ENCODE measurements at regions not wholly inside any gene's neighbourhood (a gene's known extent, or its start where the extent isn't known, plus 50 kb on each side); places are given as distances from the start of the nearest gene placed in this dataset.

DNA sequence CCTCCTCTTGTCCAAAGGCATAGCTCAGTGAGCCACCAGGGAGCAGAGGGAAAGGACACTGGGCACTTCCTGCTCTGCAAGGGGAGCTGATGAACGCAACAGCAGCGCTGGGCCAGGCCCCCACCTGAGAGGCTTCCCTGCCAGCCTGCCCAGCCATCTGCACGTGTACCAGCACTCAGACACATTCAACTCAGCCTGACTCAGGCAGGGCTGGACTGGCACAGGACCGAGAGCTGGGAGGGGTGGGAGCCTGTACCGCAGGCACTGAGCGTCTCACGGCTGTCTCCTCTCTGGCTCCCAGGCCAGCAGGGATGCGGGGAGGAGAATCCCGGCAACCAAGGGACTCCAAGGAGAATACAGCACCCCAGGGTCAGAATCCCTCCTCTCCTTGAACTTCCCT, 411.8 kb downstream of the CTTN start:
- Histone ChIP-seq H3K27me3 (ENCODE audit: control insufficient read depth in 1 of 2, insufficient read depth in 2 of 2, low read length in 2 of 2) (no peaks in the 10 kb centered on the region), H3K4me3 (ENCODE audit: low read length in 2 of 2) (no peak overlapping the region), H3K9ac (ENCODE audit: low read length in 2 of 2) (no peak overlapping the region), H3K4me1 (ENCODE audit: control insufficient read depth, insufficient read depth, low read length) (no peaks in the 10 kb centered on the region), H3K27ac (ENCODE audit: low read length) (no peak overlapping the region), H3K36me3 (ENCODE audit: control insufficient read depth in 2 of 2, insufficient read depth in 2 of 2, low read length in 2 of 2) (peaks cover 3 to 7% of the 10 kb centered on the region in 2 donors), H3K9me3 (ENCODE audit: control insufficient read depth in 2 of 2, low read length in 2 of 2) (no peaks in the 10 kb centered on the region)

DNA sequence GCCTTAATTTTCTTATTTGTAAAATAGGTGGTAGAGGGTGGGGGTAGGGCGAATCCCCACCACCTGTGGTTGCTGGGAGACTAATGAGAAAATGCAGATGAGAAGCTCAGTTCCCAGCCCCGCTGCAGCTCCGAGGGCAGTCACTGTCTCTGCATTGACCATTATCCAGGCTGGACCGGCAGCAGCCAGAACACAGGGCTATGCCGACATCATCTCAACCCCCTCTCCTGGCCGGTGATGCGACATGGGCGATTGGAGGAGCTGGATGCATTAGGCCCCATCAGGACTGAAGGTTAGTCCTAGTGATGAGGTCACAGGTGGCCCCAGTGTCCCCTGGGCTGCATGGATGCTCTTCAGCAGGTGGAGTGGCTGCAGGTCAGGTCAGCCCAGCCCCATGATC, 412.4 kb downstream of the CTTN start:
- H3K27ac ChIP-seq (ENCODE audit: low read length), result no peak overlapping the region
- H3K4me1 ChIP-seq (ENCODE audit: control insufficient read depth, insufficient read depth, low read length), result no peaks in the 10 kb centered on the region
- no peak overlapping the region for H3K9ac ChIP-seq (ENCODE audit: low read length in 2 of 2)
- H3K36me3 ChIP-seq (ENCODE audit: control insufficient read depth in 2 of 2, insufficient read depth in 2 of 2, low read length in 2 of 2), result peaks cover 3 to 5% of the 10 kb centered on the region in 2 donors
- H3K4me3 ChIP-seq (ENCODE audit: low read length in 2 of 2), result no peak overlapping the region
- H3K27me3 ChIP-seq (ENCODE audit: control insufficient read depth in 1 of 2, insufficient read depth in 2 of 2, low read length in 2 of 2), result no peaks in the 10 kb centered on the region
- no peaks in the 10 kb centered on the region for H3K9me3 ChIP-seq (ENCODE audit: control insufficient read depth in 2 of 2, low read length in 2 of 2)

DNA sequence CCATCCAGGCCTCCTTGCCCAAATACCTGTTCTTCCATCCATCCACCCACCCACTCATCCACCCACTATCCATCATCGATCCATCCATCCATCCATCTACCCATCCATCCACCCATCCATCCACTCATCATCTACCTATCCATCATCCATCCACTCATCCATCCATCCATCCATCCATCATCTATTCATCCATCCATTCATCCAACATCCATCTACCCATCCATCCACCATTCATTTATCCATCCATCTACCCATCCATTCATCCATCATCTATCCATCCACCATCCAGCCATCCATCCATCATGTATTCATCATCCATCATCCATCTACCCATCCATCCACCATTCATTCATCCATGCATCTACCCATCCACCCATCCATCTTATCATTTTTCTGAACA, 413.2 kb downstream of the CTTN start:
- Histone ChIP-seq H3K9me3 (ENCODE audit: control insufficient read depth in 2 of 2, low read length in 2 of 2) (no peaks in the 10 kb centered on the region), H3K27ac (ENCODE audit: low read length) (no peak overlapping the region), H3K9ac (ENCODE audit: low read length in 2 of 2) (no peak overlapping the region), H3K4me1 (ENCODE audit: control insufficient read depth, insufficient read depth, low read length) (no peaks in the 10 kb centered on the region), H3K4me3 (ENCODE audit: low read length in 2 of 2) (no peak overlapping the region), H3K27me3 (ENCODE audit: control insufficient read depth in 1 of 2, insufficient read depth in 2 of 2, low read length in 2 of 2) (no peaks in the 10 kb centered on the region), H3K36me3 (ENCODE audit: control insufficient read depth in 2 of 2, insufficient read depth in 2 of 2, low read length in 2 of 2) (peaks cover 3 to 4% of the 10 kb centered on the region in 2 donors)

DNA sequence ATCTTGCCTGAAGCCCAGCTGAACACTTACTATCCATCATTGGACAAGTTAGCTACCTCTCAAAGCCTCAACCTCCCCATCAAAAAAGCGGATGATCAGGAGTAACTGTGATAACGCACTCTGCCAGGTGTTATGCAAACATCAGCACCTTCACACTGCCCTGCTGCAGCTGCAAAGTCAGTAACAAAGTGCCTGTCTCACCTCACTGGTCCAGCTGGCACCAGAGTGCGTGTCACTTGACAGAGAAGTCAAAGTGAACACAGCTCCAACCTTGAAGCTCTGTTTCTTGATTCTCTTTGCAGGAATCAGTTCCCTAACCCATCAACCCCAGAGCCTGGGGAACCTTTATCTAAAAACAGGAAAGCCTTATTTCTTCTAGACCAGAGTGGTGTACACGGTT, 413.6 kb downstream of the CTTN start:
- Histone ChIP-seq H3K27me3 (ENCODE audit: control insufficient read depth in 1 of 2, insufficient read depth in 2 of 2, low read length in 2 of 2) (no peaks in the 10 kb centered on the region), H3K9ac (ENCODE audit: low read length in 2 of 2) (no peak overlapping the region), H3K4me3 (ENCODE audit: low read length in 2 of 2) (no peak overlapping the region), H3K9me3 (ENCODE audit: control insufficient read depth in 2 of 2, low read length in 2 of 2) (no peaks in the 10 kb centered on the region), H3K27ac (ENCODE audit: low read length) (no peak overlapping the region), H3K36me3 (ENCODE audit: control insufficient read depth in 2 of 2, insufficient read depth in 2 of 2, low read length in 2 of 2) (peaks cover 3 to 4% of the 10 kb centered on the region in 2 donors), H3K4me1 (ENCODE audit: control insufficient read depth, insufficient read depth, low read length) (no peaks in the 10 kb centered on the region)

DNA sequence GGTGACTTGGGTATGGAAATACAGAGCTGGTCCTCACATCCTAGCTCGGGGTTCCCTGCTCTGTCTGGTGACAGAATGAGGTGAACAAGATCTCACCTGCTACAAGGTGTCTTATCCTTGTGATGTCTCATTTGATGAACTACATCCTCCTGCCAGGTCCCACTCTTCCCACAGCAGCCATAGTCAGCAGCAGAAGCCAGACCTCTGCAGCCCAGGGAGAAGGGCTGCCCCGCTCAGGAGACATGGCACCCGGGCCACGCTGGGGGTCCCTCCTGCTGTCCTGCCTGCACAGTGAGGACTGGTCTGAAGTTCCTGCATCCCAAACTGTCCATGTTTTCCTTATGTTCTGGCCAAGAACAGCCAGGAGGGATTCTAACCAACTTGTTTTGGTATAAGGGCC, 414.1 kb downstream of the CTTN start:
- H3K36me3 ChIP-seq (ENCODE audit: control insufficient read depth in 2 of 2, insufficient read depth in 2 of 2, low read length in 2 of 2), result peaks cover 3 to 6% of the 10 kb centered on the region in 2 donors
- H3K9me3 ChIP-seq (ENCODE audit: control insufficient read depth in 2 of 2, low read length in 2 of 2), result no peaks in the 10 kb centered on the region
- H3K4me3 ChIP-seq (ENCODE audit: low read length in 2 of 2), result no peak overlapping the region
- no peak overlapping the region for H3K9ac ChIP-seq (ENCODE audit: low read length in 2 of 2)
- no peaks in the 10 kb centered on the region for H3K4me1 ChIP-seq (ENCODE audit: control insufficient read depth, insufficient read depth, low read length)
- H3K27me3 ChIP-seq (ENCODE audit: control insufficient read depth in 1 of 2, insufficient read depth in 2 of 2, low read length in 2 of 2), result no peaks in the 10 kb centered on the region
- H3K27ac ChIP-seq (ENCODE audit: low read length), result no peak overlapping the region

DNA sequence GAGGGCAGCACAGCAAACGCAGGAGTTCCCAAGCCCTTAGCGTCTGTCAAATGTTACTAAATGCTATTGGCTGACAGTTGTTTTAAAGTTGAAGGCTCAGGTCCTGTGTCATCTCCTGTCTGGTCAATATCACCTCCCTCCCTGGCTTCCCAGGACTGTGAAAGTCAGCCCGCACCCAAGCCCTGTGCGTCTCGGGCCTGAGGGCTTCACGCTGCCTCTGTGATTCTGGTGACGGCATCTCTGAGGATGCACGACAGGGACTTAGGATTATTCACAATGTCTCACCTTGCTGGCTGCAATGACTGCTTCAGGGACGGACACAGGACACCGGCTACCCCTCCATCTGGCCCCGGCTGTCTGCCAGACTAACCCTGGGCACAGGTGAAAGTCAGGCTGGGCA, 415.3 kb downstream of the CTTN start:
- Histone ChIP-seq H3K36me3 (ENCODE audit: control insufficient read depth in 2 of 2, insufficient read depth in 2 of 2, low read length in 2 of 2) (peaks cover 3 to 6% of the 10 kb centered on the region in 2 donors), H3K9me3 (ENCODE audit: control insufficient read depth in 2 of 2, low read length in 2 of 2) (no peaks in the 10 kb centered on the region), H3K9ac (ENCODE audit: low read length in 2 of 2) (no peak overlapping the region), H3K4me3 (ENCODE audit: low read length in 2 of 2) (no peak overlapping the region), H3K4me1 (ENCODE audit: control insufficient read depth, insufficient read depth, low read length) (peaks cover 3% of the 10 kb centered on the region), H3K27me3 (ENCODE audit: control insufficient read depth in 1 of 2, insufficient read depth in 2 of 2, low read length in 2 of 2) (no peaks in the 10 kb centered on the region), H3K27ac (ENCODE audit: low read length) (no peak overlapping the region)

DNA sequence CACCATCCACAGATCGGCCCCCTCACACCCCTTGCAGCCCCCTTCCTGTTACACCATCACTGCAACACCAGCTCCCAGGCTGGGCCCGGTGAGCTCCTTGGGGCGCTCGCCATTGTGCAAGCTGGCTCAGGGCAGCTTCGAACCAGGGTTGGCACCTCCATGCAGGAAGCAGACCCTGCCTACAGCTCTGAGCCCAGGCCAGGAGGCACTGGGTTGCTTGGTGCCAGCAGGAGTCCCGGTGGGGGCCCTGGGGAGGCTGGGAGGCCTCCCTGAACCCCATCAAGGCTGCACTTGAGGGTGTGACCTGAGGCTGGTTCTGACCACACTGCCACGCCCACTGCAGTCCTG, 417.1 kb downstream of the CTTN start:
- Histone ChIP-seq H3K27ac (ENCODE audit: low read length) (no peak overlapping the region), H3K4me1 (ENCODE audit: control insufficient read depth, insufficient read depth, low read length) (peaks cover 9% of the 10 kb centered on the region), H3K9me3 (ENCODE audit: control insufficient read depth in 2 of 2, low read length in 2 of 2) (no peaks in the 10 kb centered on the region), H3K4me3 (ENCODE audit: low read length in 2 of 2) (no peak overlapping the region), H3K27me3 (ENCODE audit: control insufficient read depth in 1 of 2, insufficient read depth in 2 of 2, low read length in 2 of 2) (no peaks in the 10 kb centered on the region), H3K36me3 (ENCODE audit: control insufficient read depth in 2 of 2, insufficient read depth in 2 of 2, low read length in 2 of 2) (peaks cover 3 to 6% of the 10 kb centered on the region in 2 donors), H3K9ac (ENCODE audit: low read length in 2 of 2) (no peak overlapping the region)

DNA sequence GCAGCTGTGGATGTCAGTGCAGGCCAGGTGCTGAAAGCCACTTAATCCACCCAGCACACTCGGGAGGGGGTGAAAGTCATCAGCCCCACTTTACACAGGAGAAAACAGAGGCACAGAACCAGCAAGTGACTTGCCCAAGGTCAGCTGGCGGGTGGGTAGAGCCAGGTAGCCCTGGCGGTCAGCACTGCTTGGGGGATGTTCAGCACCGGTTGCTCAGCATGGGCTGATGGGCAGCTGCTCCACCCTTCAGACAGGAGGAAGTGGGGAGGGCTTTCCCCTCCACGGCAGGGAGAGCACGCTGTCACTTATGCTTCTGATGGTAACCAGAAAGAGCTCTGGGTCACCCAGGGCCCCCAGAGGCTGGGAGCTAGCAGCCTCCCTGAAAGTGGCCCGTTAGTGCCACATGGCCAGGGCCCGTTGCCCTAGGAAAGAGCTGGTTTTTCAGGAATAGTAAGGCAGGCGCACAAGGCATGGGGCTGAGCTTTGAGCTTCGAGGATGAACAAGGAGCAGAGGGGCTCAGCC, 417.9 kb downstream of the CTTN start:
- Histone ChIP-seq H3K9me3 (ENCODE audit: control insufficient read depth in 2 of 2, low read length in 2 of 2) (no peaks in the 10 kb centered on the region), H3K27ac (ENCODE audit: low read length) (no peak overlapping the region), H3K36me3 (ENCODE audit: control insufficient read depth in 2 of 2, insufficient read depth in 2 of 2, low read length in 2 of 2) (peaks cover 3 to 6% of the 10 kb centered on the region in 2 donors)

DNA sequence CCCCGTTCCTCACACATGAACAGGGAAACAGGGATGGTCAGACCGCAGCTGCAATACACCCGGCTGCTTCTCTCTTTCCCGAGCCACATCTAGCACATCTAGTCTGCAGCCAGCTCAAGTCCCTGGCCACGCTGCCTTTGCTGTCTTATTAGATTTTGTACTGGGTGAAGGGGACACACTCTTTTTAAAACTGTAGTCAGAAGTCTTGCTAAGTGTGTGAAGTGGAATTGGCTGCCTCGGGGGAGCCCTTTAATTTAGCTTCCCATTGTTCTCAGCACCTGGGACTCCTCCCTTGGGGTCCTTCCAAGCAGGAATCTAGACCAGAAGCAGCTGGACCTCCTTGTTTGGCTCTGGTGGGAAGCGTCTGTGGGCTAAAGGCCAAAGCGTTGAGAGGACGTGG, 420.0 kb downstream of the CTTN start:
- Histone ChIP-seq H3K9me3 (ENCODE audit: control insufficient read depth in 2 of 2, low read length in 2 of 2) (no peaks in the 10 kb centered on the region), H3K27ac (ENCODE audit: low read length) (no peak overlapping the region), H3K4me3 (ENCODE audit: low read length in 2 of 2) (no peak overlapping the region), H3K27me3 (ENCODE audit: control insufficient read depth in 1 of 2, insufficient read depth in 2 of 2, low read length in 2 of 2) (no peaks in the 10 kb centered on the region), H3K9ac (ENCODE audit: low read length in 2 of 2) (no peak overlapping the region), H3K36me3 (ENCODE audit: control insufficient read depth in 2 of 2, insufficient read depth in 2 of 2, low read length in 2 of 2) (peaks cover 0 to 3% of the 10 kb centered on the region in 2 donors), H3K4me1 (ENCODE audit: control insufficient read depth, insufficient read depth, low read length) (peaks cover 9% of the 10 kb centered on the region)

More for the DNA sequence above, 417.9 kb downstream of the CTTN start:
- H3K4me3 ChIP-seq (ENCODE audit: low read length in 2 of 2), result no peak overlapping the region
- no peaks in the 10 kb centered on the region for H3K27me3 ChIP-seq (ENCODE audit: control insufficient read depth in 1 of 2, insufficient read depth in 2 of 2, low read length in 2 of 2)
- peaks cover 9% of the 10 kb centered on the region for H3K4me1 ChIP-seq (ENCODE audit: control insufficient read depth, insufficient read depth, low read length)
- no peak overlapping the region for H3K9ac ChIP-seq (ENCODE audit: low read length in 2 of 2)

DNA sequence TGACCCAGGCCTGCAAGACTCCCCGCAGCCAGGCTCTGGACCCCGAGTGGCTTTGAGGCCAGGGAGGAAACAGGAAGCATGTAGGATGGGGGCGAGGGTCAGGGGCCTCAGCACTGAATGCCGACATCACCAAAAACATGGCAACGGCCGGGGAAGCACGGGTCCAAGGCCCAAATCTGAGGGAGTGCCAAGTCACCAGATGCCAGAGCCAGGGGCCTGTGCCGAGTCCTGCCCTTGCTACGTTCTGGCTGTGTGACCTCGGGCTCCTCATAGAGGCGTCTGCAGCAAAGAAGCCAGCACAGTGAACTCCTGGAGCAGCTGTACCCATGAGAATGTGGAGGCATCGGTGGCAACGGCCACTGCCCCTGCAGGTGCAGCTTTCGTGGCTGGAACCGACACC, 420.7 kb downstream of the CTTN start:
- Histone ChIP-seq H3K27ac (ENCODE audit: low read length) (no peak overlapping the region), H3K36me3 (ENCODE audit: control insufficient read depth in 2 of 2, insufficient read depth in 2 of 2, low read length in 2 of 2) (peaks cover 0 to 3% of the 10 kb centered on the region in 2 donors), H3K4me1 (ENCODE audit: control insufficient read depth, insufficient read depth, low read length) (peaks cover 9% of the 10 kb centered on the region), H3K27me3 (ENCODE audit: control insufficient read depth in 1 of 2, insufficient read depth in 2 of 2, low read length in 2 of 2) (no peaks in the 10 kb centered on the region), H3K4me3 (ENCODE audit: low read length in 2 of 2) (no peak overlapping the region), H3K9ac (ENCODE audit: low read length in 2 of 2) (no peak overlapping the region), H3K9me3 (ENCODE audit: control insufficient read depth in 2 of 2, low read length in 2 of 2) (no peaks in the 10 kb centered on the region)

DNA sequence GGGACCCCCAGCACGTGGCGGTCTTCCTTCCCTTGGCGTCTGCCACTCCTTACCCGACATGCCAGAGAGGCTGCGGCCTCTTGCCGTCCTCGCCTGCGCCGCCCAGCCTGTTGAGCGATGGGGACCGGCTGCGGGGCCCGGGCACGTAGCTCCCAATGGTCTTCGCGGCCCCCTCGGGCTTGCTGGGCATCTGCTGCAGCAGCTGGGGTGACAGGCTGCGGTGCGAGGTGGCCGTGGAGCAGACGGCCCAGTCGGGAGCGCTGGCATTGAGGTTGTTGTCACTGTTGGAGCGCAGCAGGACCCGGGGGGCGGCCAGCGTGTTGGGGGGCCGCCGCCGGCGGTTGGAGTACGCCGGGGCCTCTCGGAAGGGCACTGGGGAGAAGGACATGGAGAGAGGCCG, 422.0 kb downstream of the CTTN start:
- Histone ChIP-seq H3K36me3 (ENCODE audit: control insufficient read depth in 2 of 2, insufficient read depth in 2 of 2, low read length in 2 of 2) (peaks cover 0 to 3% of the 10 kb centered on the region in 2 donors), H3K4me3 (ENCODE audit: low read length in 2 of 2) (no peak overlapping the region), H3K4me1 (ENCODE audit: control insufficient read depth, insufficient read depth, low read length) (peaks cover 15% of the 10 kb centered on the region), H3K9ac (ENCODE audit: low read length in 2 of 2) (no peak overlapping the region), H3K27ac (ENCODE audit: low read length) (no peak overlapping the region), H3K9me3 (ENCODE audit: control insufficient read depth in 2 of 2, low read length in 2 of 2) (no peaks in the 10 kb centered on the region), H3K27me3 (ENCODE audit: control insufficient read depth in 1 of 2, insufficient read depth in 2 of 2, low read length in 2 of 2) (no peaks in the 10 kb centered on the region)
